WI38 (cell line): ENCODE measurements at regions not wholly inside any gene's neighbourhood (a gene's known extent, or its start where the extent isn't known, plus 50 kb on each side); places are given as distances from the start of the nearest gene placed in this dataset.

Source experiments
- H3K4me3 ChIP-seq: 2 replicates; pipeline ENCODE4 v1.5.1; 2011; ENCODE audit warnings: low read depth, mild to moderate bottlenecking, control low read depth, low read length
- CTCF ChIP-seq: IDR thresholded peaks from 2 replicates; pipeline ENCODE4 v1.5.1; 2012; ENCODE audit warnings: low read depth, mild to moderate bottlenecking, control low read depth, low read length

- no peak for TF ChIP-seq CTCF
- H3K4me3 ChIP-seq = no peak overlapping the region
Observed at GRCh38 chr7:115122388-115122787, 200.5 kb downstream of the MDFIC start.

GRCh38 chr7:115117748-115118147 is 195.9 kb downstream of the MDFIC start:
- H3K4me3 ChIP-seq = no peak overlapping the region
- no peak for TF ChIP-seq CTCF

- no peak overlapping the region for H3K4me3 ChIP-seq
- no peak for TF ChIP-seq CTCF
Observed at GRCh38 chr7:115116773-115117715, 195.2 kb downstream of the MDFIC start.

- TF ChIP-seq CTCF = no peak
- H3K4me3 ChIP-seq = no peak overlapping the region
Observed at GRCh38 chr7:115113776-115114175, 191.9 kb downstream of the MDFIC start.

GRCh38 chr7:115113131-115113530 is 191.2 kb downstream of the MDFIC start:
- no peak overlapping the region for H3K4me3 ChIP-seq
- no peak for TF ChIP-seq CTCF

- no peak overlapping the region for H3K4me3 ChIP-seq
- no peak for TF ChIP-seq CTCF
Observed at GRCh38 chr7:115110523-115110922, 188.6 kb downstream of the MDFIC start.

GRCh38 chr7:115106316-115106715 is 184.4 kb downstream of the MDFIC start:
- H3K4me3 ChIP-seq = no peak overlapping the region
- TF ChIP-seq CTCF = no peak
